ENCODE measurements at regions not wholly inside any gene's neighbourhood (a gene's known extent, or its start where the extent isn't known, plus 50 kb on each side); places are given as distances from the start of the nearest gene placed in this dataset.

- no peak for TF ChIP-seq CTCF (IDR thresholded peaks at IDR 0.05; ENCODE audit: poor library complexity, severe bottlenecking)
- Histone ChIP-seq H3K36me3 (ENCODE audit: low read depth) (no peaks in the 10 kb centered on the region), H3K4me3 (ENCODE audit: severe bottlenecking) (no peak overlapping the region), H3K4me1 (ENCODE audit: insufficient read depth, poor library complexity, severe bottlenecking) (no peaks in the 10 kb centered on the region), H3K27me3 (ENCODE audit: insufficient read depth, poor library complexity, severe bottlenecking) (no peaks in the 10 kb centered on the region), H3K27ac (ENCODE audit: poor library complexity, severe bottlenecking) (no peak overlapping the region), H3K9me3 (ENCODE audit: severe bottlenecking) (no peaks in the 10 kb centered on the region)
- DNase-seq (ENCODE audit: low spot score) (no peak), ATAC-seq (ENCODE audit: low read depth) (no peak)
These were observed 116.0 kb upstream of the PCGF5 start for GRCh38 chr10:91104193-91105041.

- ATAC-seq (ENCODE audit: low read depth) (no peak), DNase-seq (ENCODE audit: low spot score) (no peak)
- no peaks in the 10 kb centered on the region for H3K4me1 ChIP-seq (ENCODE audit: insufficient read depth, poor library complexity, severe bottlenecking)
- H3K36me3 ChIP-seq (ENCODE audit: low read depth), result no peaks in the 10 kb centered on the region
- no peaks in the 10 kb centered on the region for H3K27me3 ChIP-seq (ENCODE audit: insufficient read depth, poor library complexity, severe bottlenecking)
- H3K27ac ChIP-seq (ENCODE audit: poor library complexity, severe bottlenecking), result no peak overlapping the region
- no peaks in the 10 kb centered on the region for H3K9me3 ChIP-seq (ENCODE audit: severe bottlenecking)
- no peak overlapping the region for H3K4me3 ChIP-seq (ENCODE audit: severe bottlenecking)
- TF ChIP-seq CTCF (IDR thresholded peaks at IDR 0.05; ENCODE audit: poor library complexity, severe bottlenecking), result no peak
These were observed 115.2 kb upstream of the PCGF5 start for GRCh38 chr10:91105269-91105668.

GRCh38 chr10:91108820-91109219 lies 111.6 kb upstream of the PCGF5 start:
- Histone ChIP-seq H3K27me3 (ENCODE audit: insufficient read depth, poor library complexity, severe bottlenecking) (no peaks in the 10 kb centered on the region), H3K9me3 (ENCODE audit: severe bottlenecking) (no peaks in the 10 kb centered on the region), H3K36me3 (ENCODE audit: low read depth) (no peaks in the 10 kb centered on the region), H3K27ac (ENCODE audit: poor library complexity, severe bottlenecking) (no peak overlapping the region), H3K4me1 (ENCODE audit: insufficient read depth, poor library complexity, severe bottlenecking) (no peaks in the 10 kb centered on the region), H3K4me3 (ENCODE audit: severe bottlenecking) (no peak overlapping the region)
- no peak for TF ChIP-seq CTCF (IDR thresholded peaks at IDR 0.05; ENCODE audit: poor library complexity, severe bottlenecking)
- DNase-seq (ENCODE audit: low spot score) (no peak), ATAC-seq (ENCODE audit: low read depth) (no peak)

- Histone ChIP-seq H3K27me3 (ENCODE audit: insufficient read depth, poor library complexity, severe bottlenecking) (no peaks in the 10 kb centered on the region), H3K4me3 (ENCODE audit: severe bottlenecking) (no peak overlapping the region), H3K4me1 (ENCODE audit: insufficient read depth, poor library complexity, severe bottlenecking) (no peaks in the 10 kb centered on the region), H3K36me3 (ENCODE audit: low read depth) (no peaks in the 10 kb centered on the region), H3K27ac (ENCODE audit: poor library complexity, severe bottlenecking) (no peak overlapping the region), H3K9me3 (ENCODE audit: severe bottlenecking) (no peaks in the 10 kb centered on the region)
- no peak for TF ChIP-seq CTCF (IDR thresholded peaks at IDR 0.05; ENCODE audit: poor library complexity, severe bottlenecking)
- ATAC-seq (ENCODE audit: low read depth) (no peak), DNase-seq (ENCODE audit: low spot score) (no peak)
These were observed 109.4 kb upstream of the PCGF5 start for GRCh38 chr10:91111060-91111459.
